Heart left ventricle (tissue), 13 donors: ENCODE measurements at regions not wholly inside any gene's neighbourhood (a gene's known extent, or its start where the extent isn't known, plus 50 kb on each side); places are given as distances from the start of the nearest gene placed in this dataset.
"Not testable (repeated sequence)": the region's sequence is repeated elsewhere in the genome, so short reads cannot be mapped to it uniquely, and the experiment has no call there.

ENCODE experiments used
- POLR2A ChIP-seq, 2 donors: fragments of 450-650 bp; IDR thresholded peaks; one replicate each; pipeline ENCODE4 v1.6.1; 2017; ENCODE audit warnings: antibody characterized with exemption in 2 of 2, mild to moderate bottlenecking in 2 of 2, moderate library complexity in 2 of 2
- TF ChIP-seq, protein P1 (sequence below), 12 donors: fragments of 200-600 bp; sonication (generic) in 4 of 12; IDR thresholded peaks; one replicate each; pipeline versions ENCODE4 v1.5.0 to v1.8.0; 2018 to 2022; ENCODE audit warnings: antibody characterized with exemption in 12 of 12, mild to moderate bottlenecking in 5 of 12
- donor health status: ischemic (EF 13 %, LVEDD 7.1; RV severe dilation, severe dysfunction).
- donor health status: DM: no; HTN: yes; CAD: no.
- donor health status: DM: no; HTN: no; CAD: no.
- donor health status: ischemic (EF 25% LVEDD 6.9; RV normal size, moderate dysfunction).
- donor health status: ischemic (EF 25% LVEDD 5.7; RV mildly dilated, moderate dysfunction).
- donor health status: ischemic (EF 35%, LVEDD 5.7; RV mildly dilated, moderate dysfunction).
- donor health status: nonischemic (EF 11% LVEDD 7.7; RV severe dilation, severe dysfunction).
- donor health status: DM: yes; HTN: yes; CAD: no.
- donor health status: PGD.
- donor health status: ischemic (EF 29% LVEDD 5.4; RV normal size, mild dysfunction).
- donor health status: nonischemic (EF 23%, LVEDD 6.1; RV moderate dilation, normal function).

DNA sequence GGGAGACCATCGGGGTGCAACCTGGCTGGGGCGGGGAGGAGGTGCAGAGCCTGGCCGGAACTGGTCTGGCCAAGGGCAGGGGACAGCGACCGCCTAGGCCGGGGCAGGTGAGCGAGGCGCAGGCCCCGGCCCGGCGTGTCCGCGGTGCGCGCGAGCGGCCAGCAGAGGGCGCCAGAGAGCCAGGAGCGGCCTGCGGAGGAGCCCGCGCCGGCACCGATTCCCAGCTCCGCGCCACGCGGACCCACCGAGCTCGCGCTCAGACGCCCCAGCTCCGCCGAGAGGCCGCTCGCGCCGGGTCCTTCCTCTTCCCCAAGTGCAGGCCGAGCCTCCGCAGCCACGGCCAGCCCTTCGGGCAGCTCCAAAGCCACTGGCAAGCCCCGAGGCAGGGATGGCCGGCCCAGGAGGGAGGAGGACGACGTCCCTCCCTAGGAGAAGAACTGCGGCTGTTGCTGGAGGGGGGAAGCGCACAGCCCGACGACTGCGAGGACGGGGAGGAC is 128.9 kb upstream of the HMX1 start:
- TF ChIP-seq, protein P1, sequence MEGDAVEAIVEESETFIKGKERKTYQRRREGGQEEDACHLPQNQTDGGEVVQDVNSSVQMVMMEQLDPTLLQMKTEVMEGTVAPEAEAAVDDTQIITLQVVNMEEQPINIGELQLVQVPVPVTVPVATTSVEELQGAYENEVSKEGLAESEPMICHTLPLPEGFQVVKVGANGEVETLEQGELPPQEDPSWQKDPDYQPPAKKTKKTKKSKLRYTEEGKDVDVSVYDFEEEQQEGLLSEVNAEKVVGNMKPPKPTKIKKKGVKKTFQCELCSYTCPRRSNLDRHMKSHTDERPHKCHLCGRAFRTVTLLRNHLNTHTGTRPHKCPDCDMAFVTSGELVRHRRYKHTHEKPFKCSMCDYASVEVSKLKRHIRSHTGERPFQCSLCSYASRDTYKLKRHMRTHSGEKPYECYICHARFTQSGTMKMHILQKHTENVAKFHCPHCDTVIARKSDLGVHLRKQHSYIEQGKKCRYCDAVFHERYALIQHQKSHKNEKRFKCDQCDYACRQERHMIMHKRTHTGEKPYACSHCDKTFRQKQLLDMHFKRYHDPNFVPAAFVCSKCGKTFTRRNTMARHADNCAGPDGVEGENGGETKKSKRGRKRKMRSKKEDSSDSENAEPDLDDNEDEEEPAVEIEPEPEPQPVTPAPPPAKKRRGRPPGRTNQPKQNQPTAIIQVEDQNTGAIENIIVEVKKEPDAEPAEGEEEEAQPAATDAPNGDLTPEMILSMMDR (IDR thresholded peaks at IDR 0.05): peak; percentile 52 to 93 (median 88)
- TF ChIP-seq POLR2A (IDR thresholded peaks at IDR 0.05): not testable (repeated sequence)
